T-cell (primary cell): ENCODE measurements at regions not wholly inside any gene's neighbourhood (a gene's known extent, or its start where the extent isn't known, plus 50 kb on each side); places are given as distances from the start of the nearest gene placed in this dataset.

Experiments used
- ATAC-seq, 4 experiments: fragments of 200-7000 bp in 3 of 4; fragments of 150-1000 bp in 1 of 4; cut with Tn5 transposase; replicated peaks in 1 of 4; 1 replicate in 3 of 4; 2 replicates in 1 of 4; pipeline ENCODE4 v1.10.0; 2021; ENCODE audit warnings: moderate library complexity in 3 of 4, mild to moderate bottlenecking in 2 of 4, moderate number of reproducible peaks in 1 of 4
- CTCF ChIA-PET, 2 donors: fragments of 300-600 bp; sonication (Branson Sonifier 250); formaldehyde crosslinking; loops; one replicate each; lab custom pipeline; 2022; ENCODE audit warnings: antibody characterized with exemption in 2 of 2; lab: Charles Lee
- POLR2A ChIA-PET, 2 donors: fragments of 300-600 bp; sonication (Branson Sonifier 250); formaldehyde crosslinking; loops; one replicate each; lab custom pipeline; 2022; ENCODE audit warnings: antibody characterized with exemption in 2 of 2; lab: Charles Lee
- DNase-seq, 35 experiments: peaks; one replicate each; pipeline versions ENCODE4 v3.0.0 to v3.0.0-alpha.2; 2013 to 2023
- H3K27ac ChIP-seq: one replicate; pipeline ENCODE4 v1.5.1; 2013; ENCODE audit warnings: low read length
- H3K27me3 ChIP-seq, 2 experiments: replicated peaks in 1 of 2; 1 replicate in 1 of 2; 2 replicates in 1 of 2; pipeline versions ENCODE4 v1.6.1 to v1.7.0; 2013; ENCODE audit warnings: low read length in 1 of 2, mixed read lengths in 1 of 2; ENCODE audit not compliant: control insufficient read depth in 2 of 2, insufficient read depth in 2 of 2; ENCODE audit errors: extremely low read depth in 1 of 2
- H3K36me3 ChIP-seq, 2 donors: 1 replicate in 1 of 2; 2 replicates in 1 of 2; pipeline versions ENCODE4 v1.6.1 to v1.7.0; 2013; ENCODE audit warnings: low read length in 1 of 2; ENCODE audit not compliant: control insufficient read depth in 2 of 2, insufficient read depth in 1 of 2; ENCODE audit errors: extremely low read depth in 1 of 2
- H3K4me1 ChIP-seq, 2 experiments: 1 replicate in 1 of 2; 2 replicates in 1 of 2; pipeline versions ENCODE4 v1.6.1 to v1.7.0; 2013; ENCODE audit warnings: low read length in 2 of 2, mixed read lengths in 1 of 2; ENCODE audit not compliant: insufficient read depth in 2 of 2, control insufficient read depth in 1 of 2; ENCODE audit errors: extremely low read depth in 1 of 2
- H3K4me3 ChIP-seq, 2 donors: 1 replicate in 1 of 2; 2 replicates in 1 of 2; pipeline versions ENCODE4 v1.5.1 to v1.7.0; 2013; ENCODE audit warnings: mild to moderate bottlenecking in 2 of 2, low read length in 1 of 2, moderate library complexity in 1 of 2; ENCODE audit not compliant: control insufficient read depth in 1 of 2; ENCODE audit errors: extremely low read depth in 1 of 2
- H3K9me3 ChIP-seq: 2 replicates; pipeline ENCODE4 v1.7.0; 2013
- H3K27ac Mint-ChIP-seq, 2 donors: one replicate each; pipeline ENCODE4 v1.8.0; 2020 to 2021; ENCODE audit warnings: mild to moderate bottlenecking in 2 of 2, mixed read lengths in 2 of 2
- H3K27me3 Mint-ChIP-seq, 2 donors: one replicate each; pipeline ENCODE4 v1.8.0; 2021 to 2022; ENCODE audit warnings: mixed read lengths in 2 of 2
- H3K36me3 Mint-ChIP-seq: one replicate; pipeline ENCODE4 v1.8.0; 2021; ENCODE audit warnings: mixed read lengths
- H3K4me1 Mint-ChIP-seq, 3 donors: one replicate each; pipeline ENCODE4 v1.8.0; 2020 to 2022; ENCODE audit warnings: mixed read lengths in 3 of 3, mild to moderate bottlenecking in 1 of 3
- H3K4me3 Mint-ChIP-seq, 3 donors: one replicate each; pipeline ENCODE4 v1.8.0; 2020 to 2022; ENCODE audit warnings: mild to moderate bottlenecking in 3 of 3, mixed read lengths in 3 of 3, moderate library complexity in 3 of 3
- H3K9me3 Mint-ChIP-seq, 3 donors: one replicate each; pipeline ENCODE4 v1.8.0; 2020 to 2022; ENCODE audit warnings: mixed read lengths in 3 of 3
- WGBS: methylation state at CpG from one replicate; pipeline ENCODE4 v1.1.5; 2013; ENCODE audit warnings: missing lambda C conversion rate; ENCODE audit not compliant: insufficient coverage; 5-methylcytosine and 5-hydroxymethylcytosine counted together

- DNase-seq, result no peak
- no peaks in the 10 kb centered on the region for H3K9me3 ChIP-seq
- no peaks in the 10 kb centered on the region for H3K36me3 ChIP-seq
- CTCF ChIA-PET, result no interaction called here
- H3K27me3 Mint-ChIP-seq, result peaks cover 5 to 10% of the 10 kb centered on the region in 2 donors
- no peaks in the 10 kb centered on the region for H3K36me3 Mint-ChIP-seq
- POLR2A ChIA-PET, result no interaction called here
- 82% methylated on average over 5 of the region's 6 CpGs for WGBS
- no peaks in the 10 kb centered on the region for H3K4me1 ChIP-seq
- peaks cover 0 to 10% (median 3%) of the 10 kb centered on the region in 3 donors for H3K9me3 Mint-ChIP-seq
- no peaks in the 10 kb centered on the region for H3K4me1 Mint-ChIP-seq
- no peak overlapping the region for H3K27ac ChIP-seq
- peaks cover 0 to 3% of the 10 kb centered on the region in 2 experiments for H3K27me3 ChIP-seq
- no peak for ATAC-seq
- H3K4me3 Mint-ChIP-seq, result no peak overlapping the region
- no peak overlapping the region for H3K27ac Mint-ChIP-seq
- no peak overlapping the region for H3K4me3 ChIP-seq
Observed at GRCh38 chr4:38195911-38196310, 235.7 kb downstream of the PTTG2 start.

GRCh38 chr4:38202242-38202641 is 242.0 kb downstream of the PTTG2 start:
- Mint-ChIP-seq H3K27ac (no peak overlapping the region), H3K27me3 (no peaks in the 10 kb centered on the region), H3K4me3 (no peak overlapping the region), H3K4me1 (no peaks in the 10 kb centered on the region), H3K36me3 (no peaks in the 10 kb centered on the region), H3K9me3 (peaks cover 0 to 3% (median 0%) of the 10 kb centered on the region in 3 donors)
- Histone ChIP-seq H3K4me3 (no peak overlapping the region), H3K27me3 (no peaks in the 10 kb centered on the region), H3K9me3 (no peaks in the 10 kb centered on the region), H3K27ac (no peak overlapping the region), H3K4me1 (no peaks in the 10 kb centered on the region), H3K36me3 (no peaks in the 10 kb centered on the region)
- no peak for DNase-seq
- POLR2A ChIA-PET, result no interaction called here
- CTCF ChIA-PET, result interaction anchor here in 1 of 2 donors (0.6 to 0.8 kb wide), 2 partner anchors 22 to 473 kb away, joined by 4 to 5 read pairs; no protein-coding TSS in a partner anchor
- WGBS, result 70% methylated on average over 2 of the region's 2 CpGs
- ATAC-seq, result no peak

- no peaks in the 10 kb centered on the region for H3K27me3 Mint-ChIP-seq
- no peak overlapping the region for H3K27ac ChIP-seq
- H3K27ac Mint-ChIP-seq, result no peak overlapping the region
- H3K27me3 ChIP-seq, result no peaks in the 10 kb centered on the region
- CTCF ChIA-PET, result interaction anchor here in 1 of 2 donors (0.5 kb wide), 1 partner anchor 567 kb away, joined by 3 read pairs; no protein-coding TSS in a partner anchor
- H3K4me3 ChIP-seq, result no peak overlapping the region
- peaks cover 0 to 4% (median 0%) of the 10 kb centered on the region in 3 donors for H3K9me3 Mint-ChIP-seq
- H3K9me3 ChIP-seq, result no peaks in the 10 kb centered on the region
- no peaks in the 10 kb centered on the region for H3K36me3 ChIP-seq
- H3K4me3 Mint-ChIP-seq, result no peak overlapping the region
- 83% methylated on average over 1 of the region's 3 CpGs for WGBS
- no peaks in the 10 kb centered on the region for H3K36me3 Mint-ChIP-seq
- H3K4me1 ChIP-seq, result no peaks in the 10 kb centered on the region
- no peak for DNase-seq
- no peak for ATAC-seq
- POLR2A ChIA-PET, result interaction anchor here in 1 of 2 donors (0.6 to 0.7 kb wide), 2 partner anchors 9 to 53 kb away, joined by 4 read pairs; no protein-coding TSS in a partner anchor
- H3K4me1 Mint-ChIP-seq, result no peaks in the 10 kb centered on the region
Observed at GRCh38 chr4:38203609-38204008, 243.4 kb downstream of the PTTG2 start.

GRCh38 chr4:38204339-38205035 is 244.3 kb downstream of the PTTG2 start:
- H3K27me3 ChIP-seq, result no peaks in the 10 kb centered on the region
- DNase-seq (no peak), ATAC-seq (no peak)
- POLR2A ChIA-PET, result interaction anchor here in 1 of 2 donors (0.6 to 0.7 kb wide), 2 partner anchors 10 to 25 kb away, joined by 3 to 4 read pairs; no protein-coding TSS in a partner anchor
- H3K4me1 Mint-ChIP-seq, result no peaks in the 10 kb centered on the region
- H3K27me3 Mint-ChIP-seq, result no peaks in the 10 kb centered on the region
- 93% methylated on average over 7 of the region's 9 CpGs for WGBS
- no peak overlapping the region for H3K27ac ChIP-seq
- H3K27ac Mint-ChIP-seq, result no peak overlapping the region
- H3K4me3 Mint-ChIP-seq, result no peak overlapping the region
- CTCF ChIA-PET, result interaction anchor here in 1 of 2 donors (0.5 kb wide), 1 partner anchor 566 kb away, joined by 3 read pairs; no protein-coding TSS in a partner anchor
- no peaks in the 10 kb centered on the region for H3K36me3 ChIP-seq
- no peak overlapping the region for H3K4me3 ChIP-seq
- no peaks in the 10 kb centered on the region for H3K36me3 Mint-ChIP-seq
- H3K9me3 Mint-ChIP-seq, result peaks cover 0 to 4% (median 0%) of the 10 kb centered on the region in 3 donors
- H3K4me1 ChIP-seq, result no peaks in the 10 kb centered on the region
- H3K9me3 ChIP-seq, result no peaks in the 10 kb centered on the region

- no peak overlapping the region for H3K27ac Mint-ChIP-seq
- no peaks in the 10 kb centered on the region for H3K27me3 Mint-ChIP-seq
- WGBS, result 72% methylated on average over 3 of the region's 3 CpGs
- H3K27ac ChIP-seq, result no peak overlapping the region
- H3K4me3 ChIP-seq, result no peak overlapping the region
- H3K27me3 ChIP-seq, result no peaks in the 10 kb centered on the region
- H3K4me1 ChIP-seq, result no peaks in the 10 kb centered on the region
- H3K4me1 Mint-ChIP-seq, result no peaks in the 10 kb centered on the region
- CTCF ChIA-PET, result no interaction called here
- POLR2A ChIA-PET, result no interaction called here
- no peaks in the 10 kb centered on the region for H3K36me3 Mint-ChIP-seq
- ATAC-seq, result no peak
- H3K9me3 ChIP-seq, result no peaks in the 10 kb centered on the region
- no peak overlapping the region for H3K4me3 Mint-ChIP-seq
- H3K9me3 Mint-ChIP-seq, result peaks cover 0 to 4% (median 0%) of the 10 kb centered on the region in 3 donors
- DNase-seq, result no peak
- no peaks in the 10 kb centered on the region for H3K36me3 ChIP-seq
Observed at GRCh38 chr4:38205261-38205660, 245.1 kb downstream of the PTTG2 start.

- no peaks in the 10 kb centered on the region for H3K27me3 Mint-ChIP-seq
- H3K27ac Mint-ChIP-seq, result no peak overlapping the region
- no peaks in the 10 kb centered on the region for H3K36me3 ChIP-seq
- no peaks in the 10 kb centered on the region for H3K9me3 ChIP-seq
- H3K4me1 ChIP-seq, result no peaks in the 10 kb centered on the region
- no peak overlapping the region for H3K27ac ChIP-seq
- H3K9me3 Mint-ChIP-seq, result peaks cover 0 to 4% (median 0%) of the 10 kb centered on the region in 3 donors
- ChIA-PET CTCF (no interaction called here), POLR2A (no interaction called here)
- WGBS, result 100% methylated on average over 2 of the region's 2 CpGs
- H3K4me1 Mint-ChIP-seq, result no peaks in the 10 kb centered on the region
- ATAC-seq, result no peak
- no peak for DNase-seq
- no peak overlapping the region for H3K4me3 ChIP-seq
- H3K27me3 ChIP-seq, result no peaks in the 10 kb centered on the region
- H3K36me3 Mint-ChIP-seq, result no peaks in the 10 kb centered on the region
- H3K4me3 Mint-ChIP-seq, result no peak overlapping the region
Observed at GRCh38 chr4:38207110-38207457, 246.9 kb downstream of the PTTG2 start.
